ENCODE measurements at regions not wholly inside any gene's neighbourhood (a gene's known extent, or its start where the extent isn't known, plus 50 kb on each side); places are given as distances from the start of the nearest gene placed in this dataset.
"Not testable (repeated sequence)": the region's sequence is repeated elsewhere in the genome, so short reads cannot be mapped to it uniquely, and the experiment has no call there.

DNA sequence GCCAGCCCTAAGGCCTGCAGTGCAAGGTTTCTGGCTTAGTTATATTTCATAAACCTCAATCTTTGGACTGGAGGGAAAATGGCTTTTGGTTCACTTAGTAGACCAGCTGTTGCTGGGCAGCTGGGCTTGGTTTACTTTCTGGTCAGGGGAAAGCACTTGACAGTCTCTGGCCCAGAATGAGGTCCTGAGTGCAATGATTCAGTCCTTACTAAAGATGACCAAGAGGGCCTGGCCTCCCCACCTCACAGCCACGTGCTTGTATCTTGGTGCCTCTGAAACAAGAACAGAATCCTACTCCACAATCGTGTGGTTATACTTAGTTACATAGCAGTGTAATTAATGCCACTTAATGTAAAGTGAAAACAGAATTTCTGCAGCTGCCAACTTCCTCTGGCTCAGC lies 325.5 kb upstream of the MEIS1 start:
- in situ Hi-C loops (cut with HindIII; ENCODE audit: low sequenced_read_pairs) = no loop called here

- in situ Hi-C loops (cut with HindIII; ENCODE audit: low sequenced_read_pairs) = no loop called here
Observed at GRCh38 chr2:66105066-66105753, 329.7 kb upstream of the MEIS1 start.

GRCh38 chr2:66103581-66103980 lies 331.3 kb upstream of the MEIS1 start:
- in situ Hi-C loops (cut with HindIII; ENCODE audit: low sequenced_read_pairs) = no loop called here

- in situ Hi-C loops (cut with HindIII; ENCODE audit: low sequenced_read_pairs) = no loop called here
Observed at GRCh38 chr2:66101206-66101605, 333.7 kb upstream of the MEIS1 start.

DNA sequence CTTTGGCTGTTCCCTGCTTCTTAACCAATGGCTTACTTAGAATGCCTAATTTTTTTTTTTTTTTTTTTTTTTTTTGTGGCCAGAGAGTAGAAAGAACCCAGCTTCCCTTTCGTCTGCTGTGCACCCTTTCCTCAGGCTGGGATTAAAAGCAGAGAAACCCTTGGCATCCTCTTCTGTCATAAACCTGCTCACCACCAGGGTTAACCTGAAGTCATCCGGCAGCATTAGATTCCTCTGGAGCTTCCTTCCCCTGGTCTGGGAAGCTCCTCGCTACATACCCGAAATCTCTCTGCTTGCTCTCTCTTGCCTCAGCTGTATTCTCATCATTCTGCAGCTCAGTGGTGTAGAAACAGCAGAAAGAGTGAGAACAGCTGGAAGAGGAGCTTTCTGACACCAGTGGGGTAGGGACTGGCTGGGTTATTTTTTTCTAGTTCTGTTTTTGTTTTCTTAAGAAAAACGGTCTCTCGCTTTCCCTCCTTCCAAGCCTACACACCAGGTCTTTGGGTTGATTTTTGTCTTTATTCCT lies 339.0 kb upstream of the MEIS1 start:
- in situ Hi-C loops (cut with HindIII; ENCODE audit: low sequenced_read_pairs) = no loop called here

GRCh38 chr2:66094689-66095088 lies 340.2 kb upstream of the MEIS1 start:
- in situ Hi-C loops (cut with HindIII; ENCODE audit: low sequenced_read_pairs) = not testable (repeated sequence)

GRCh38 chr2:66093371-66093770 lies 341.6 kb upstream of the MEIS1 start:
- in situ Hi-C loops (cut with HindIII; ENCODE audit: low sequenced_read_pairs) = no loop called here

- in situ Hi-C loops (cut with HindIII; ENCODE audit: low sequenced_read_pairs) = no loop called here
Observed at GRCh38 chr2:66084948-66085590, 349.9 kb upstream of the MEIS1 start.

DNA sequence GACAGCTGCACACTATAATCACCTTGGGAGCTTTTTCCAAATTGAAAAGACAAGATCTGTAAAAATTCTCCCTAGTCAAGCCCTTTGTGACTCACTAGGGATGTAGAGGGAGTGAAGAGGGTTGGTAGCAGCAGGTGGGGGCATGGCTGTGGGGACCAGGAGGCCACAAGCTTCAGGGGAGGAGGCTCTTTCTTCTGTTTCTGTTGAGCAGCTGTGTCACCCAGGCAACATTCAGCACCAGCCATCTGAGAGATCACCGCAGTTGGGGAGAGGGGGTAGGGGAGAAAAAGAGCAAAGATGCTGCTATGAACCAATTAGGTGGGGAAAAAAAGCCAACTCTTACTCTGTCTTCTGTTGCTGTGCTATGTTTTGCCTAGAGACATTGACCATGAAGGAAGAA lies 352.3 kb upstream of the MEIS1 start:
- in situ Hi-C loops (cut with HindIII; ENCODE audit: low sequenced_read_pairs) = no loop called here

GRCh38 chr2:66080127-66080526 lies 354.8 kb upstream of the MEIS1 start:
- in situ Hi-C loops (cut with HindIII; ENCODE audit: low sequenced_read_pairs) = no loop called here

DNA sequence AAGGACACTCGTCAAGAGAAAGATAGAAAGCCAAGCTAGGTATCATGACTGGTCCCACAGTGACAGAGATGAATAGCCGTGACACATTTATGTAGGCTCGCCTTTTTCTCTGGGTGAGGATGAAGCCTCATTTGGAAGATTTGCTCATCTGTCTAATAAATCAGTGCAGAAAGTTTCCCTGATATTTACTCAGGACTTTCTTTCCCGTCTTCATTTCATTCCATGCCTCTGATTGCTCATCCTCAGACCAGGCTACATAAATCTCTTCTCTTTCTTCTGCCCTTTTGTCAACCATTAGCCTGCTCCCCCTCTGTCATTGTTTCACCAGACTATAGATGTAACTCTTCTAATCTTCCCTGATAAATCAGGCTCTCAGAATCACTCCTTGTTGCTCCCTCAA lies 361.8 kb upstream of the MEIS1 start:
- in situ Hi-C loops (cut with HindIII; ENCODE audit: low sequenced_read_pairs) = no loop called here

DNA sequence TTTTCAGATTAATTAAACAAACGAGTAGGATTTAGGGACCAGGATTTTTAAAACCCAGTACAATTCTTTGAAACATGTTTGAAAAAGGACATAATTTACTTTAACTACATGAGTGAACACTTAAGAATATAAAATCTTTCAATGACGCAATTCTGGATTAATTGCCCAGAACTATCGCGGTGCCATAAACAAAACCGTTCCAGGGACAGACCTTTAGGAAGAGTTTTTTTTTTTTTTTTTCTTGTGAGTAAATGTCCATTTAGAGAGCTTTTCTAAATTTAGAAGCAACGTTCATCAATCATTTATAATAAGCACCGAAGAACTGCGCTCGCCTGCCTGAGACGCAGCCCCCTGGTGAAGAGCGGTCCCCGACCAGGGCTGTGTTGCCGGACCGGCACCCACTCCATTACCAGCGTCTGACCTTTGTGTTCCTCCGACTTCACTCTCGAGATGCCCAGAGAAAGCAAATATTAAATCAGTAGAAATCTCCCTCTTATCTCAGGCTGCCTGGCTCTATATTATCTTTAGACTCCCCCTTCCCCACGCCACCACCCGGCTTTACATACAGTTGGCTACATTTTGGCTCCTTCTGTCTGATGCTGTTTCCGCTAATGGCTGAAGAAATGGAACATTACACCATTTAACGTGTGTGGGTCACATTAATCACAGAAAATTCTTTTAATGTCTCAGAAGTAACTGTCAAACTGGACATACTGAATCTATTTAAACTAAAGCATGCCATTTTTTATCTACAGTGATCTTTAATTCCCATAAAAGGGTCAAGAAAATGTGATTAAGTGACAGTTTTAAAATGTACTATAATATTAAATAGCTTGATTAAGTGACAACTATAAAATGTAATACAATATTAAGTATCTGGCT lies 364.0 kb upstream of the MEIS1 start:
- in situ Hi-C loops (cut with HindIII; ENCODE audit: low sequenced_read_pairs) = no loop called here

DNA sequence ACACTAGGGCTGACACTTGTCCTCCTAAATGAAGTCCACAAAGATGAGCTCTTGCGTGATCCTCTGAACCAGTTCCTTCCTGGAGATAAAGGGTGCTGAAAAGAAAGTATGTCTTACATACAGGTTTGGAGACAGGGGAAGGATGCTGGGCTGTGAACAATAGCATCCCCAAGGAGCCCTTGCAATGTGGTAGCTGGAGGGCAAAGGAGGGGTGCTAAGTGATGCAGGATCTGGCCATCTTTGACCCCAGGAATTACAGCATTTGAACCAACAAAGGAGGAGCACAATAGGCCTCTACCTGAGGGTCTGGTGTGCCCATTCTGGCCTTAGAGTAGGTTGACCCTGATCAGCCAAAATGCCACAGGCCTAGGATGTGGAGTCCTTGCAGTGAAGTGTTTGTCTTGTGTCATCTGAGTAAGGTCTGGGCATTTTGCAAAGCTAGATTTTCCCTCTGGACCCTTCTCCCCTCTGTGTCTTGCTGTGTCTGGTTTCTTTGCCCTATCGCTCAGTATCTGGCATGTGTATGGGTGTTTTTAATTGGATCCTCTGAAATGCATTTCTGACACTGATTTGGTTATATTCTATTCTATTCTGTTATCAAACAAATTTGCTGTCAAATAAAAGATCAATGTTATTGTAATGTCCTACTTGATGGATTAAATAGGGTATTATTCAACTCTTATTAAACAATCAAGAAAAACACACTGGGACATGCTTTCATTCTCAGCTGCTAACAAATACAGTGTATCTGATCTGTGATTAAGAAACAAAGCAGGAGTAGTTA lies 364.8 kb upstream of the MEIS1 start:
- in situ Hi-C loops (cut with HindIII; ENCODE audit: low sequenced_read_pairs) = no loop called here

GRCh38 chr2:66066032-66066431 lies 368.9 kb upstream of the MEIS1 start:
- in situ Hi-C loops (cut with HindIII; ENCODE audit: low sequenced_read_pairs) = no loop called here

- in situ Hi-C loops (cut with HindIII; ENCODE audit: low sequenced_read_pairs) = no loop called here
Observed at GRCh38 chr2:66059332-66059731, 375.6 kb upstream of the MEIS1 start.

- in situ Hi-C loops (cut with HindIII; ENCODE audit: low sequenced_read_pairs) = no loop called here
Observed at GRCh38 chr2:66058675-66059074, 376.2 kb upstream of the MEIS1 start.

- in situ Hi-C loops (cut with HindIII; ENCODE audit: low sequenced_read_pairs) = no loop called here
Observed at GRCh38 chr2:66057844-66058243, 377.1 kb upstream of the MEIS1 start.

DNA sequence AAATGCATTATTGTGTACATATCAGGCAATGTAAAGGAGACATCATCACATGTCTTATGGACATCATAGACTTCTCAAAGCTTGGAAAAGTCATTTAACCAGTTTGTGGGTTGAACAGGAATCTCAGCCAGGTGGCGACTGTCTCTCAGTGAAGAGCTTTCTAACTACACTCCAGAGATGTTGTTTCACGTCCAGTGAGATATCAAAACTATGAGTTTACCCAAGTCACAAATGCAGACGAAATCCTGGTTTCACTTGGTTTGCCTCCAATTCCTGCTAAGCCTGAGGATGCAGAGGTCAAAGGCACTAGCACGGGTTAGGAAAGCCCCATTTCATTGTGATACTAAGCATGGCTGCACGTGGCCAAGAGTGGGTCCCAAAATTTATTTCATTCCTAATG lies 384.5 kb upstream of the MEIS1 start:
- in situ Hi-C loops (cut with HindIII; ENCODE audit: low sequenced_read_pairs) = no loop called here

DNA sequence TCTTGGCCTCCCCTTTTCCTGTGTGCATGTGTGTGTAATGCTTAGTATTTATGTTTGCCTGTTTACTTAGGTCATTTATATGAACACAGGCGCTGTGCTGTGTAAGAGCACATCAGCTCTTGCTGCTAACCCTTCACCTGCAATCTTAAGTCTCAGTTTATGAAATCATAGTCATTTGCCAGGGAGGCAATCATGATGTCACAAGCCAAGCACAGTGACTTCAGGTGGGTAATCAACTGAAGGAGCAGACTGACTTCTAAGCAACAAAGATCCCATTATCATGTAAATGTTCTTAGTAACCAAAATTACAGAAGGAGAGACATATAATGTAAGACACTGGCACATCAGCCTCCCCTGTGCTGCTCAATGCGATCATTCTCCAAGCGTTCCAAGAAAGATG lies 386.3 kb upstream of the MEIS1 start:
- in situ Hi-C loops (cut with HindIII; ENCODE audit: low sequenced_read_pairs) = no loop called here

DNA sequence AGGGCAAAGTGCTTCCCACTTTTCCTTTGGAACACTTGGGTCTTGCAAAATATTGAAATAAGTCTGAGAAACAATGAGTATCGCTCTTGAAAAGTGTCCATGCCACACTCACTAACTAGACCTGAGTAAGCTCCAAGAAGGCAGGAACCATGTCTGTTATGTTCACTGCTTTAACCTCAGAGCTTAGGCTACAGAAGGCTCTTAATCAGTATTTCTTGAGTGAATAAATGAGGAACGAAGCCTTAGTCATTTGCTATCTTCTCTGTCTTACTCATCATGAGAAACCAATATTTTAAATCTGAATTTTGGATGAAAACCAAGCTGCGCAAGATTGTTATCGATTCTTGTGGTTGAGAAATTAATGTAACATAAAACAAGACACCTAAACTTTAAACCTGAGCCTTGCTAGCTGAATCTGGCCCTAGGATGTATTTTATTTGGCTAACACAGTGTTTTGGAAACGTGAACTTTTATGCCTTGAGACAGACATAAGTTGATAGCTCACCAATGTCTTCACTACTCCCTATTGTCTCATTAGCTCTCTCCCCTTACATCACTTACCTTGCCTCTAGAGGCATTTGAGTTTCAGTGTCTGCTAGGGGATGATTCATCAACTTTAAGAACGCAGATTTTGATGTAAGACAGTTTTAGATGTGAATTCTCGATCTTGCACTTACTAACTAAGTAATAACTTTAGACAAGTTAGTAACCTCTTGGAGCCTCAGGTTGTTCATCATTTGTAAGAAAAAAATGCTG lies 392.8 kb upstream of the MEIS1 start:
- in situ Hi-C loops (cut with HindIII; ENCODE audit: low sequenced_read_pairs) = no loop called here

Data from DLD1 (cell line).